ENCODE measurements at regions not wholly inside any gene's neighbourhood (a gene's known extent, or its start where the extent isn't known, plus 50 kb on each side); places are given as distances from the start of the nearest gene placed in this dataset.

DNA sequence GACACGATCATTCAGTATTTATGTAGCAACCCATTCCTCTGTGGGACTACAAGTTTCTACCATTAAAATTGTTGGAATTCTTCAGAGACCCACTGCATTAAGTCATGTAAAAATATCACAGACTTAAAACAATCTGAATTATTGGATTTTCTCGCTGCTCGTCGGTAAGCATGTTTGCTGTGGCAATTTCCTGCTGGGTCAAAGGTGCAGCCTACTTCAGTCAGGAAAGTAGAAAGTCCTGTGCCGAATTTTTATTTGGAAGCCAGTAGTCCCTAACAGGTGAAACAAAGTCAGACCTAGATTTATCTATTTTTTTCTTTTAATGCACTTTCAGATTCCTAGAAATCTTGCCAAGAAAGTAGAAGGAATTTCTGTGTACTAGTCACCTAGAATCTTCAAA is 110.4 kb upstream of the MYL2 start:
- BruUV-seq (replicated peaks), result no TSS peak

More for the DNA sequence above, 110.4 kb upstream of the MYL2 start:
- 54% methylated on average over 5 of the region's 5 CpGs for WGBS (ENCODE audit: insufficient coverage, insufficient replicate concordance, low lambda C conversion rate, missing lambda C conversion rate)
- CTCF ChIA-PET, result no interaction called here
- no peak overlapping the region for H3K4me3 ChIP-seq
- TF ChIP-seq MTA3 (IDR thresholded peaks at IDR 0.05; ENCODE audit: borderline replicate concordance, low read length) (no peak), KLF5 (IDR thresholded peaks at IDR 0.05; ENCODE audit: partially characterized antibody) (no peak), MYC (IDR thresholded peaks at IDR 0.05; ENCODE audit: insufficient read depth, insufficient read length, insufficient replicate concordance, low read length, severe bottlenecking) (no peak), YY1 (IDR thresholded peaks at IDR 0.05; ENCODE audit: low read depth, low read length) (no peak), CHD4 (IDR thresholded peaks at IDR 0.05) (no peak), BCL11A (IDR thresholded peaks at IDR 0.05; ENCODE audit: low read depth, low read length) (no peak), NFYA (IDR thresholded peaks at IDR 0.05; ENCODE audit: borderline replicate concordance, low read depth, low read length) (no peak), JUND (IDR thresholded peaks at IDR 0.05; ENCODE audit: low read depth, low read length) (no peak), WRNIP1 (IDR thresholded peaks at IDR 0.05; ENCODE audit: borderline replicate concordance, low read depth, low read length) (no peak), NFIC (IDR thresholded peaks at IDR 0.05; ENCODE audit: low read depth, low read length) (no peak), HDAC2 (IDR thresholded peaks at IDR 0.05) (no peak), POU2F2 (IDR thresholded peaks at IDR 0.05; ENCODE audit: borderline replicate concordance, low read depth, low read length) (no peak)
- TF ChIP-seq, protein P1, sequence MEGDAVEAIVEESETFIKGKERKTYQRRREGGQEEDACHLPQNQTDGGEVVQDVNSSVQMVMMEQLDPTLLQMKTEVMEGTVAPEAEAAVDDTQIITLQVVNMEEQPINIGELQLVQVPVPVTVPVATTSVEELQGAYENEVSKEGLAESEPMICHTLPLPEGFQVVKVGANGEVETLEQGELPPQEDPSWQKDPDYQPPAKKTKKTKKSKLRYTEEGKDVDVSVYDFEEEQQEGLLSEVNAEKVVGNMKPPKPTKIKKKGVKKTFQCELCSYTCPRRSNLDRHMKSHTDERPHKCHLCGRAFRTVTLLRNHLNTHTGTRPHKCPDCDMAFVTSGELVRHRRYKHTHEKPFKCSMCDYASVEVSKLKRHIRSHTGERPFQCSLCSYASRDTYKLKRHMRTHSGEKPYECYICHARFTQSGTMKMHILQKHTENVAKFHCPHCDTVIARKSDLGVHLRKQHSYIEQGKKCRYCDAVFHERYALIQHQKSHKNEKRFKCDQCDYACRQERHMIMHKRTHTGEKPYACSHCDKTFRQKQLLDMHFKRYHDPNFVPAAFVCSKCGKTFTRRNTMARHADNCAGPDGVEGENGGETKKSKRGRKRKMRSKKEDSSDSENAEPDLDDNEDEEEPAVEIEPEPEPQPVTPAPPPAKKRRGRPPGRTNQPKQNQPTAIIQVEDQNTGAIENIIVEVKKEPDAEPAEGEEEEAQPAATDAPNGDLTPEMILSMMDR (IDR thresholded peaks at IDR 0.05 in 2 of 3, conservative IDR thresholded peaks at IDR 0.05 in 1 of 3; ENCODE audit: control insufficient read depth in 2 of 3, extremely low read depth in 1 of 3, insufficient read depth in 1 of 3, low read depth in 3 of 3, low read length in 3 of 3), result no peak
- no peaks in the 10 kb centered on the region for H3K4me1 ChIP-seq (ENCODE audit: control insufficient read depth, insufficient read depth, low read length)
- no peak overlapping the region for H3K9ac ChIP-seq (ENCODE audit: control insufficient read depth, insufficient read depth, low read length)
- FAIRE-seq, result no peak
- peaks cover 5 to 14% of the 10 kb centered on the region in 2 experiments for H3K27me3 ChIP-seq (replicated peaks in 1 of 2; ENCODE audit: control insufficient read depth in 2 of 2, insufficient read depth in 2 of 2, low read length in 1 of 2)
- no peak for DNase-seq (ENCODE audit: low read depth, low spot score)
- H4K20me1 ChIP-seq (ENCODE audit: control insufficient read depth, insufficient read depth), result no peaks in the 10 kb centered on the region
- no peak overlapping the region for H3K4me2 ChIP-seq (ENCODE audit: control insufficient read depth, insufficient read depth)
- POLR2A ChIA-PET, result interaction anchor here (0.6 kb wide), 1 partner anchor 132 kb away, joined by 3 read pairs; no protein-coding TSS in a partner anchor
- no peak overlapping the region for H2AFZ ChIP-seq (ENCODE audit: control insufficient read depth, low read depth, low read length)
- ATAC-seq, result no peak
- RAD21 ChIA-PET (ENCODE audit: unreplicated experiment), result no interaction called here
- SMC1A ChIA-PET (ENCODE audit: uncharacterized antibody, unreplicated experiment), result no interaction called here
- no peaks in the 10 kb centered on the region for H3K36me3 ChIP-seq (ENCODE audit: control insufficient read depth in 2 of 2, insufficient read depth in 2 of 2, low read length in 1 of 2)
- no peaks in the 10 kb centered on the region for H3K79me2 ChIP-seq (ENCODE audit: control insufficient read depth, insufficient read depth, low read length)
- intact Hi-C loops (cut with micrococcal nuclease; ENCODE audit: unreplicated experiment) (no loop called here), in situ Hi-C loops (cut with MboI) (no loop called here)
- no peaks in the 10 kb centered on the region for H3K9me3 ChIP-seq (replicated peaks; ENCODE audit: control insufficient read depth, insufficient read depth, low read length)
- H3K27ac ChIP-seq (ENCODE audit: control insufficient read depth, insufficient read depth), result no peak overlapping the region
